ENCODE measurements at regions not wholly inside any gene's neighbourhood (a gene's known extent, or its start where the extent isn't known, plus 50 kb on each side); places are given as distances from the start of the nearest gene placed in this dataset.
A peak's percentile ranks its signal among the peaks of the same experiment; 100 is the strongest.

- no peak for TF ChIP-seq POLR2AphosphoS5 (IDR thresholded peaks at IDR 0.05; ENCODE audit: insufficient read depth in 1 of 2, low read depth in 1 of 2)
- TF ChIP-seq POLR2A (IDR thresholded peaks at IDR 0.05) = no peak
- no peak for TF ChIP-seq CTCF (IDR thresholded peaks at IDR 0.05)
- peak overlapping the region; percentile 92 for H3K27ac ChIP-seq
- no peaks in the 10 kb centered on the region for H3K9me3 ChIP-seq
- H3K36me3 ChIP-seq = no peaks in the 10 kb centered on the region
- H3K27me3 ChIP-seq = no peaks in the 10 kb centered on the region
- DNase-seq (ENCODE audit: extremely low spot score in 2 of 2) = no peak
- intact Hi-C loops (cut with DNase I) = no loop called here
- H3K4me3 ChIP-seq = no peak overlapping the region
- H3K4me1 ChIP-seq = peaks cover 33% of the 10 kb centered on the region
These were observed 358.2 kb upstream of the TNRC6C start for GRCh38 chr17:77600346-77600745.

- Histone ChIP-seq H3K36me3 (no peaks in the 10 kb centered on the region), H3K4me3 (no peak overlapping the region), H3K27ac (peak overlapping the region; percentile 92), H3K4me1 (peaks cover 33% of the 10 kb centered on the region), H3K9me3 (no peaks in the 10 kb centered on the region), H3K27me3 (no peaks in the 10 kb centered on the region)
- DNase-seq (ENCODE audit: extremely low spot score in 2 of 2) = peak in 1 of 2 donors; percentile 84
- intact Hi-C loops (cut with DNase I) = no loop called here
- TF ChIP-seq POLR2A (IDR thresholded peaks at IDR 0.05) (no peak), CTCF (IDR thresholded peaks at IDR 0.05) (no peak), POLR2AphosphoS5 (IDR thresholded peaks at IDR 0.05; ENCODE audit: insufficient read depth in 1 of 2, low read depth in 1 of 2) (no peak)
These were observed 357.2 kb upstream of the TNRC6C start for GRCh38 chr17:77601054-77601979.

GRCh38 chr17:77602062-77602746 is 356.3 kb upstream of the TNRC6C start:
- Histone ChIP-seq H3K36me3 (no peaks in the 10 kb centered on the region), H3K4me3 (peak overlapping the region in 1 of 2 donors; percentile 7), H3K4me1 (peaks cover 33% of the 10 kb centered on the region), H3K27ac (peak overlapping the region; percentile 92), H3K9me3 (no peaks in the 10 kb centered on the region), H3K27me3 (no peaks in the 10 kb centered on the region)
- TF ChIP-seq POLR2A (IDR thresholded peaks at IDR 0.05) (no peak), POLR2AphosphoS5 (IDR thresholded peaks at IDR 0.05; ENCODE audit: insufficient read depth in 1 of 2, low read depth in 1 of 2) (peak; percentile 90 to 94), CTCF (IDR thresholded peaks at IDR 0.05) (no peak)
- intact Hi-C loops (cut with DNase I) = no loop called here
- peak in 1 of 2 donors; percentile 94 for DNase-seq (ENCODE audit: extremely low spot score in 2 of 2)

GRCh38 chr17:77602883-77603640 is 355.4 kb upstream of the TNRC6C start:
- H3K4me1 ChIP-seq = peaks cover 33% of the 10 kb centered on the region
- H3K9me3 ChIP-seq = no peaks in the 10 kb centered on the region
- TF ChIP-seq CTCF (IDR thresholded peaks at IDR 0.05) = no peak
- TF ChIP-seq POLR2AphosphoS5 (IDR thresholded peaks at IDR 0.05; ENCODE audit: insufficient read depth in 1 of 2, low read depth in 1 of 2) = no peak
- TF ChIP-seq POLR2A (IDR thresholded peaks at IDR 0.05) = no peak
- H3K4me3 ChIP-seq = peak overlapping the region in 1 of 2 donors; percentile 7
- intact Hi-C loops (cut with DNase I) = no loop called here
- H3K27ac ChIP-seq = peak overlapping the region; percentile 92
- peak in 1 of 2 donors; percentile 88 for DNase-seq (ENCODE audit: extremely low spot score in 2 of 2)
- no peaks in the 10 kb centered on the region for H3K36me3 ChIP-seq
- H3K27me3 ChIP-seq = no peaks in the 10 kb centered on the region

Measured in vagina (tissue), 2 donors.